Keratinocyte (primary cell): ENCODE measurements at regions not wholly inside any gene's neighbourhood (a gene's known extent, or its start where the extent isn't known, plus 50 kb on each side); places are given as distances from the start of the nearest gene placed in this dataset.

Source experiments
- DNase-seq: peaks from one replicate; pipeline ENCODE4 v3.0.0-alpha.2; 2011; ENCODE audit warnings: low read depth, missing footprints, low spot score
- FAIRE-seq: peaks from 2 replicates; lab custom pipeline; 2011; peaks lifted over from hg19 to GRCh38; lab: Jason Lieb, UNC
- H2AFZ ChIP-seq: 2 replicates; pipeline ENCODE4 v1.6.0; 2012; ENCODE audit warnings: low read length, control low read depth, inconsistent platforms; ENCODE audit not compliant: control insufficient read depth
- H3K27ac ChIP-seq: 2 replicates; pipeline ENCODE4 v1.5.1; 2011; ENCODE audit warnings: low read length; ENCODE audit not compliant: control insufficient read depth, insufficient read depth
- H3K27me3 ChIP-seq: 3 replicates; pipeline ENCODE4 v1.6.0; 2011; ENCODE audit warnings: low read length; ENCODE audit not compliant: control insufficient read depth, insufficient read depth; ENCODE audit errors: extremely low read depth
- H3K36me3 ChIP-seq, 2 experiments: 2 replicates in 1 of 2; 3 replicates in 1 of 2; pipeline ENCODE4 v1.5.1; 2011; ENCODE audit warnings: low read length in 2 of 2, mild to moderate bottlenecking in 1 of 2; ENCODE audit not compliant: control insufficient read depth in 2 of 2, insufficient read depth in 2 of 2; ENCODE audit errors: extremely low read depth in 1 of 2
- H3K4me1 ChIP-seq: 3 replicates; pipeline ENCODE4 v1.5.1; 2011; ENCODE audit warnings: low read length; ENCODE audit not compliant: control insufficient read depth, insufficient read depth; ENCODE audit errors: extremely low read depth
- H3K4me2 ChIP-seq: 3 replicates; pipeline ENCODE4 v1.6.0; 2011; ENCODE audit warnings: low read depth, low read length; ENCODE audit not compliant: control insufficient read depth, insufficient read depth; ENCODE audit errors: extremely low read depth
- H3K4me3 ChIP-seq, 3 experiments: fragments of 200-600 bp in 1 of 3; sonication (generic) in 1 of 3; 2 replicates in 2 of 3; 3 replicates in 1 of 3; pipeline ENCODE4 v1.5.1; 2011 to 2016; ENCODE audit warnings: low read length in 3 of 3, mild to moderate bottlenecking in 3 of 3, control low read depth in 2 of 3, inconsistent platforms in 1 of 3, low read depth in 1 of 3, mixed read lengths in 1 of 3, mixed run types in 1 of 3, moderate library complexity in 1 of 3; ENCODE audit not compliant: control insufficient read depth in 2 of 3, insufficient read depth in 2 of 3; ENCODE audit errors: extremely low read depth in 1 of 3
- H3K79me2 ChIP-seq: 2 replicates; pipeline ENCODE4 v1.6.0; 2012; ENCODE audit warnings: low read length; ENCODE audit not compliant: control insufficient read depth, insufficient read depth
- H3K9ac ChIP-seq: 3 replicates; pipeline ENCODE4 v1.6.0; 2011; ENCODE audit warnings: low read length; ENCODE audit not compliant: control insufficient read depth, insufficient read depth; ENCODE audit errors: extremely low read depth
- H3K9me1 ChIP-seq: 3 replicates; pipeline ENCODE4 v1.6.0; 2011; ENCODE audit warnings: low read length; ENCODE audit not compliant: control insufficient read depth, insufficient read depth; ENCODE audit errors: extremely low read depth
- H3K9me3 ChIP-seq: 2 replicates; pipeline ENCODE4 v1.5.1; 2012; ENCODE audit warnings: low read depth, low read length; ENCODE audit not compliant: control insufficient read depth
- H4K20me1 ChIP-seq: 3 replicates; pipeline ENCODE4 v1.6.0; 2011; ENCODE audit warnings: low read length; ENCODE audit not compliant: control insufficient read depth, insufficient read depth; ENCODE audit errors: extremely low read depth
- CTCF ChIP-seq, 3 experiments: IDR thresholded peaks in 1 of 3; conservative IDR thresholded peaks in 1 of 3; optimal IDR thresholded peaks in 1 of 3; 2 replicates in 2 of 3; 3 replicates in 1 of 3; pipeline versions ENCODE3 to v1.5.1; 2011; ENCODE audit warnings: low read length in 3 of 3, mild to moderate bottlenecking in 3 of 3, moderate library complexity in 2 of 3, control low read depth in 1 of 3, inconsistent platforms in 1 of 3; ENCODE audit not compliant: insufficient read depth in 2 of 3; ENCODE audit errors: extremely low read depth in 1 of 3
- EZH2 ChIP-seq: IDR thresholded peaks from one replicate; pipeline ENCODE4 v1.6.1; 2012; ENCODE audit warnings: inconsistent platforms, mild to moderate bottlenecking, low read length, moderate library complexity
- dilution Hi-C: fragments of 300-500 bp; cut with MboI; formaldehyde crosslinking; loops from one replicate; pipeline ENCODE4 v1.7.0; 2020; ENCODE audit warnings: low sequenced_read_pairs; ENCODE audit not compliant: extremely low pct_ligation_motif_present

- Histone ChIP-seq H3K36me3 (no peaks in the 10 kb centered on the region), H3K9me3 (no peaks in the 10 kb centered on the region), H3K27me3 (no peaks in the 10 kb centered on the region), H3K9ac (no peak overlapping the region), H4K20me1 (no peaks in the 10 kb centered on the region), H3K79me2 (no peaks in the 10 kb centered on the region), H3K4me1 (no peaks in the 10 kb centered on the region), H3K9me1 (no peaks in the 10 kb centered on the region), H3K4me2 (no peak overlapping the region), H2AFZ (no peak overlapping the region), H3K27ac (no peak overlapping the region), H3K4me3 (no peak overlapping the region)
- FAIRE-seq (no peak), DNase-seq (no peak)
- dilution Hi-C loops, result no loop called here
- no peak for TF ChIP-seq EZH2
- no peak for TF ChIP-seq CTCF (optimal IDR thresholded peaks at IDR 0.05 in 1 of 3, IDR thresholded peaks at IDR 0.05 in 1 of 3, conservative IDR thresholded peaks at IDR 0.05 in 1 of 3; ENCODE audit: extremely low read depth in 1 of 3, insufficient read depth in 2 of 3, low read length in 3 of 3)
These were observed 317.6 kb downstream of the SPATA17 start for GRCh38 chr1:217948741-217949140.

GRCh38 chr1:217953330-217953729 lies 322.2 kb downstream of the SPATA17 start:
- Histone ChIP-seq H4K20me1 (no peaks in the 10 kb centered on the region), H3K27ac (no peak overlapping the region), H3K9me3 (no peaks in the 10 kb centered on the region), H3K4me2 (no peak overlapping the region), H3K79me2 (no peaks in the 10 kb centered on the region), H3K9ac (no peak overlapping the region), H3K4me1 (peaks cover 3% of the 10 kb centered on the region), H3K36me3 (no peaks in the 10 kb centered on the region), H3K9me1 (no peaks in the 10 kb centered on the region), H2AFZ (no peak overlapping the region), H3K27me3 (no peaks in the 10 kb centered on the region), H3K4me3 (no peak overlapping the region)
- FAIRE-seq, result no peak
- no peak for DNase-seq
- dilution Hi-C loops, result no loop called here
- TF ChIP-seq CTCF (optimal IDR thresholded peaks at IDR 0.05 in 1 of 3, IDR thresholded peaks at IDR 0.05 in 1 of 3, conservative IDR thresholded peaks at IDR 0.05 in 1 of 3; ENCODE audit: extremely low read depth in 1 of 3, insufficient read depth in 2 of 3, low read length in 3 of 3) (no peak), EZH2 (no peak)
